ENCODE measurements at regions not wholly inside any gene's neighbourhood (a gene's known extent, or its start where the extent isn't known, plus 50 kb on each side); places are given as distances from the start of the nearest gene placed in this dataset.

GRCh38 chr16:85358704-85359146 lies 246.5 kb upstream of the CIBAR2 start:
- TF ChIP-seq EZH2 (IDR thresholded peaks at IDR 0.05; ENCODE audit: borderline replicate concordance, low read depth, low read length, severe bottlenecking) (no peak), CTCF (IDR thresholded peaks at IDR 0.05; ENCODE audit: borderline replicate concordance, extremely low read depth, low read length, poor library complexity, severe bottlenecking) (no peak)
